GM12878 (cell line): ENCODE measurements at regions not wholly inside any gene's neighbourhood (a gene's known extent, or its start where the extent isn't known, plus 50 kb on each side); places are given as distances from the start of the nearest gene placed in this dataset.

Source experiments
- ATAC-seq: fragments of 200-7000 bp; cut with Tn5 transposase; 3 replicates; pipeline ENCODE4 v1.9.1; 2020; ENCODE audit warnings: mild to moderate bottlenecking, moderate library complexity
- BruUV-seq: library from RNA; stranded (reverse); fragments of 400-500 nt; replicated peaks from 2 replicates; lab custom pipeline; 2021; lab: Mats Ljungman, UMichigan
- CTCF ChIA-PET: fragments of 300-600 bp; sonication (Branson Sonifier 250); formaldehyde crosslinking; extraction: SDS; loops from one replicate; lab custom pipeline; 2021; ENCODE audit warnings: inconsistent platforms; lab: Yijun Ruan, JAX
- POLR2A ChIA-PET: fragments of 350-600 bp; formaldehyde crosslinking; extraction: SDS; loops from one replicate; lab custom pipeline; 2021; ENCODE audit warnings: inconsistent platforms; lab: Charles Lee
- RAD21 ChIA-PET: fragments of 300-600 bp; sonication (Branson Sonifier 250); formaldehyde crosslinking; loops from one replicate; lab custom pipeline; 2023; ENCODE audit warnings: antibody characterized with exemption; ENCODE audit not compliant: unreplicated experiment; lab: Charles Lee
- SMC1A ChIA-PET: fragments of 300-600 bp; sonication (Branson Sonifier 250); formaldehyde crosslinking; loops from one replicate; lab custom pipeline; 2023; ENCODE audit not compliant: unreplicated experiment, uncharacterized antibody; lab: Charles Lee
- DNase-seq: peaks from one replicate; pipeline ENCODE4 v3.0.0-alpha.2; 2011; ENCODE audit warnings: low read depth, low spot score
- FAIRE-seq: peaks from 3 replicates; lab custom pipeline; 2011; peaks lifted over from hg19 to GRCh38; lab: Jason Lieb, UNC
- H2AFZ ChIP-seq: 2 replicates; pipeline ENCODE4 v1.6.0; 2011; ENCODE audit warnings: low read depth, low read length, control low read depth; ENCODE audit not compliant: control insufficient read depth
- H3K27ac ChIP-seq: 2 replicates; pipeline ENCODE4 v1.5.1; 2011; ENCODE audit warnings: control low read depth; ENCODE audit not compliant: control insufficient read depth, insufficient read depth
- H3K27me3 ChIP-seq, 2 experiments: replicated peaks in 1 of 2; 2 replicates each; pipeline versions ENCODE4 v1.6.0 to v1.6.1; 2011; ENCODE audit warnings: low read length in 1 of 2; ENCODE audit not compliant: control insufficient read depth in 2 of 2, insufficient read depth in 2 of 2
- H3K36me3 ChIP-seq, 2 experiments: 2 replicates each; pipeline ENCODE4 v1.5.1; 2011; ENCODE audit warnings: low read length in 1 of 2; ENCODE audit not compliant: control insufficient read depth in 2 of 2, insufficient read depth in 2 of 2
- H3K4me1 ChIP-seq: 2 replicates; pipeline ENCODE4 v1.6.1; 2011; ENCODE audit warnings: mild to moderate bottlenecking, low read length, moderate library complexity, mixed read lengths; ENCODE audit not compliant: control insufficient read depth, insufficient read depth
- H3K4me2 ChIP-seq: 2 replicates; pipeline ENCODE4 v1.6.0; 2011; ENCODE audit warnings: control low read depth; ENCODE audit not compliant: control insufficient read depth, insufficient read depth
- H3K4me3 ChIP-seq: fragments of 200-600 bp; sonication (generic); 2 replicates; pipeline ENCODE4 v1.5.1; 2016
- H3K79me2 ChIP-seq: 2 replicates; pipeline ENCODE4 v1.6.0; 2011; ENCODE audit warnings: low read length; ENCODE audit not compliant: control insufficient read depth, insufficient read depth
- H3K9ac ChIP-seq: 2 replicates; pipeline ENCODE4 v1.8.0; 2011; ENCODE audit warnings: low read length, control low read depth, mixed read lengths; ENCODE audit not compliant: control insufficient read depth, insufficient read depth
- H3K9me3 ChIP-seq: replicated peaks from 3 replicates; pipeline ENCODE4 v1.5.1; 2011; ENCODE audit warnings: mild to moderate bottlenecking, low read length; ENCODE audit not compliant: control insufficient read depth, insufficient read depth
- H4K20me1 ChIP-seq: 2 replicates; pipeline ENCODE4 v1.6.0; 2011; ENCODE audit not compliant: control insufficient read depth, insufficient read depth
- BCL11A ChIP-seq: IDR thresholded peaks from 2 replicates; pipeline ENCODE4 v1.6.1; 2011; ENCODE audit warnings: low read depth, low read length
- BRCA1 ChIP-seq: IDR thresholded peaks from 2 replicates; pipeline ENCODE4 v1.6.1; 2011; ENCODE audit warnings: low read depth, low read length, improper control_type of control experiment
- CEBPB ChIP-seq, 2 experiments: fragments of 150-350 bp in 1 of 2; IDR thresholded peaks; 2 replicates each; pipeline ENCODE4 v1.6.1; 2012 to 2014; ENCODE audit warnings: low read depth in 2 of 2, low read length in 2 of 2, borderline replicate concordance in 1 of 2, inconsistent platforms in 1 of 2
- CREB1 ChIP-seq: IDR thresholded peaks from 2 replicates; pipeline ENCODE4 v1.6.1; 2012; ENCODE audit warnings: low read depth, mild to moderate bottlenecking, inconsistent platforms
- ELK1 ChIP-seq: IDR thresholded peaks from 2 replicates; pipeline ENCODE4 v1.6.1; 2012; ENCODE audit warnings: low read depth, low read length, improper control_type of control experiment
- EP300 ChIP-seq, 2 experiments: fragments of 150-350 bp in 1 of 2; IDR thresholded peaks; 2 replicates each; pipeline ENCODE4 v1.6.1; 2011 to 2012; ENCODE audit warnings: low read depth in 2 of 2, low read length in 2 of 2, borderline replicate concordance in 1 of 2, improper control_type of control experiment in 1 of 2, inconsistent platforms in 1 of 2; ENCODE audit not compliant: control insufficient read depth in 1 of 2
- GABPA ChIP-seq: IDR thresholded peaks from 2 replicates; pipeline ENCODE4 v1.6.1; 2014; ENCODE audit warnings: antibody characterized with exemption, low read depth, mild to moderate bottlenecking, inconsistent platforms
- NFYB ChIP-seq: IDR thresholded peaks from 2 replicates; pipeline ENCODE4 v1.6.1; 2011; ENCODE audit warnings: low read depth, mild to moderate bottlenecking, low read length, improper control_type of control experiment, moderate library complexity; ENCODE audit not compliant: insufficient read depth
- NR2F1 ChIP-seq: fragments of 450-650 bp; conservative IDR thresholded peaks from 2 replicates; pipeline ENCODE4 v1.6.1; 2017; ENCODE audit warnings: mild to moderate bottlenecking
- RAD51 ChIP-seq: fragments of 450-650 bp; IDR thresholded peaks from 2 replicates; pipeline ENCODE4 v1.6.1; 2016; ENCODE audit warnings: moderate library complexity, mild to moderate bottlenecking, inconsistent platforms
- RFX5 ChIP-seq: IDR thresholded peaks from 2 replicates; pipeline ENCODE4 v1.6.1; 2011; ENCODE audit warnings: low read depth, low read length, improper control_type of control experiment
- RUNX3 ChIP-seq: IDR thresholded peaks from 2 replicates; pipeline ENCODE4 v1.6.1; 2012; ENCODE audit warnings: low read length, inconsistent platforms
- SIN3A ChIP-seq: IDR thresholded peaks from 2 replicates; pipeline ENCODE4 v1.6.1; 2012; ENCODE audit warnings: low read depth, low read length, improper control_type of control experiment
- SMC3 ChIP-seq: IDR thresholded peaks from 2 replicates; pipeline ENCODE4 v1.6.1; 2011; ENCODE audit warnings: low read length, improper control_type of control experiment, borderline replicate concordance
- STAT3 ChIP-seq: IDR thresholded peaks from 2 replicates; pipeline ENCODE4 v1.6.1; 2011; ENCODE audit warnings: low read depth, low read length, improper control_type of control experiment
- ZSCAN29 ChIP-seq: fragments of 450-650 bp; IDR thresholded peaks from 2 replicates; pipeline ENCODE4 v1.6.1; 2017; ENCODE audit warnings: mild to moderate bottlenecking, moderate library complexity
- WGBS: methylation state at CpG from one replicate; pipeline ENCODE4 v1.1.6; 2016; ENCODE audit warnings: low lambda C conversion rate; ENCODE audit not compliant: insufficient replicate concordance, insufficient coverage; ENCODE audit errors: missing lambda C conversion rate; 5-methylcytosine and 5-hydroxymethylcytosine counted together
- in situ Hi-C: fragments of 300-500 bp; cut with MboI; formaldehyde crosslinking; loops from 9 replicates; pipeline ENCODE4 v1.14.3; 2018; ENCODE audit warnings: mixed read lengths
- intact Hi-C: fragments of 100-400 bp; cut with micrococcal nuclease; formaldehyde crosslinking; loops from one replicate; pipeline ENCODE4 v1.14.2; 2022; ENCODE audit not compliant: unreplicated experiment
- TF ChIP-seq, protein P1 (sequence below): fragments of 450-650 bp; IDR thresholded peaks from 2 replicates; pipeline ENCODE4 v1.6.1; 2017; ENCODE audit warnings: low read depth, mild to moderate bottlenecking, moderate library complexity
- TF ChIP-seq, protein P2 (sequence below): fragments of 450-650 bp; IDR thresholded peaks from 2 replicates; pipeline ENCODE4 v1.6.1; 2016; ENCODE audit warnings: mild to moderate bottlenecking

- ATAC-seq, result no peak
- in situ Hi-C loops, result no loop called here
- Histone ChIP-seq H3K27me3 (peaks cover 3% of the 10 kb centered on the region in 2 experiments; a peak in 2 of 4 replicates), H3K9me3 (no peaks in the 10 kb centered on the region)
- CTCF ChIA-PET, result no interaction called here
- FAIRE-seq, result no peak
- 23% methylated on average over 2 of the region's 2 CpGs for WGBS
- POLR2A ChIA-PET, result no interaction called here
- TF ChIP-seq BCL11A, result no peak
- TF ChIP-seq STAT3, result no peak
- TF ChIP-seq CEBPB (IDR thresholded peaks at IDR 0.05; ENCODE audit: borderline replicate concordance in 1 of 2, low read depth in 2 of 2, low read length in 2 of 2), result no peak
- no peak for TF ChIP-seq ELK1
- TF ChIP-seq NFYB, result no peak
- TF ChIP-seq GABPA, result no peak
- TF ChIP-seq ZSCAN29, result no peak
- no peak for TF ChIP-seq RUNX3
- no peak for TF ChIP-seq BRCA1
- TF ChIP-seq SIN3A, result no peak
- TF ChIP-seq RAD51, result no peak
- TF ChIP-seq, protein P1, sequence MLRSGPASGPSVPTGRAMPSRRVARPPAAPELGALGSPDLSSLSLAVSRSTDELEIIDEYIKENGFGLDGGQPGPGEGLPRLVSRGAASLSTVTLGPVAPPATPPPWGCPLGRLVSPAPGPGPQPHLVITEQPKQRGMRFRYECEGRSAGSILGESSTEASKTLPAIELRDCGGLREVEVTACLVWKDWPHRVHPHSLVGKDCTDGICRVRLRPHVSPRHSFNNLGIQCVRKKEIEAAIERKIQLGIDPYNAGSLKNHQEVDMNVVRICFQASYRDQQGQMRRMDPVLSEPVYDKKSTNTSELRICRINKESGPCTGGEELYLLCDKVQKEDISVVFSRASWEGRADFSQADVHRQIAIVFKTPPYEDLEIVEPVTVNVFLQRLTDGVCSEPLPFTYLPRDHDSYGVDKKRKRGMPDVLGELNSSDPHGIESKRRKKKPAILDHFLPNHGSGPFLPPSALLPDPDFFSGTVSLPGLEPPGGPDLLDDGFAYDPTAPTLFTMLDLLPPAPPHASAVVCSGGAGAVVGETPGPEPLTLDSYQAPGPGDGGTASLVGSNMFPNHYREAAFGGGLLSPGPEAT, result no peak
- TF ChIP-seq NR2F1, result no peak
- no peak for TF ChIP-seq RFX5
- TF ChIP-seq CREB1, result no peak
- TF ChIP-seq SMC3, result no peak
- TF ChIP-seq, protein P2, sequence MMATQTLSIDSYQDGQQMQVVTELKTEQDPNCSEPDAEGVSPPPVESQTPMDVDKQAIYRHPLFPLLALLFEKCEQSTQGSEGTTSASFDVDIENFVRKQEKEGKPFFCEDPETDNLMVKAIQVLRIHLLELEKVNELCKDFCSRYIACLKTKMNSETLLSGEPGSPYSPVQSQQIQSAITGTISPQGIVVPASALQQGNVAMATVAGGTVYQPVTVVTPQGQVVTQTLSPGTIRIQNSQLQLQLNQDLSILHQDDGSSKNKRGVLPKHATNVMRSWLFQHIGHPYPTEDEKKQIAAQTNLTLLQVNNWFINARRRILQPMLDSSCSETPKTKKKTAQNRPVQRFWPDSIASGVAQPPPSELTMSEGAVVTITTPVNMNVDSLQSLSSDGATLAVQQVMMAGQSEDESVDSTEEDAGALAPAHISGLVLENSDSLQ, result no peak
- no peak for TF ChIP-seq EP300 (IDR thresholded peaks at IDR 0.05; ENCODE audit: borderline replicate concordance in 1 of 2, control insufficient read depth in 1 of 2, low read depth in 2 of 2, low read length in 2 of 2)
- TF ChIP-seq, all 136 proteins: peak for 0
- Histone ChIP-seq H4K20me1 (no peaks in the 10 kb centered on the region), H3K4me3 (no peak overlapping the region), H3K36me3 (no peaks in the 10 kb centered on the region), H2AFZ (no peak overlapping the region), H3K4me1 (no peaks in the 10 kb centered on the region), H3K4me2 (no peak overlapping the region), H3K27ac (no peak overlapping the region), H3K79me2 (no peaks in the 10 kb centered on the region), H3K9ac (no peak overlapping the region)
- intact Hi-C loops, result no loop called here
- ChIA-PET RAD21 (no interaction called here), SMC1A (interaction anchor here (0.7 kb wide), 1 partner anchor 1485 kb away, joined by 3 read pairs; no protein-coding TSS in a partner anchor)
- DNase-seq, result no peak
- BruUV-seq, result no TSS peak
These were observed 102.1 kb upstream of the FNDC3A start for GRCh38 chr13:48873587-48873986.
